ENCODE measurements at regions not wholly inside any gene's neighbourhood (a gene's known extent, or its start where the extent isn't known, plus 50 kb on each side); places are given as distances from the start of the nearest gene placed in this dataset.
A peak's percentile ranks its signal among the peaks of the same experiment; 100 is the strongest.

DNA sequence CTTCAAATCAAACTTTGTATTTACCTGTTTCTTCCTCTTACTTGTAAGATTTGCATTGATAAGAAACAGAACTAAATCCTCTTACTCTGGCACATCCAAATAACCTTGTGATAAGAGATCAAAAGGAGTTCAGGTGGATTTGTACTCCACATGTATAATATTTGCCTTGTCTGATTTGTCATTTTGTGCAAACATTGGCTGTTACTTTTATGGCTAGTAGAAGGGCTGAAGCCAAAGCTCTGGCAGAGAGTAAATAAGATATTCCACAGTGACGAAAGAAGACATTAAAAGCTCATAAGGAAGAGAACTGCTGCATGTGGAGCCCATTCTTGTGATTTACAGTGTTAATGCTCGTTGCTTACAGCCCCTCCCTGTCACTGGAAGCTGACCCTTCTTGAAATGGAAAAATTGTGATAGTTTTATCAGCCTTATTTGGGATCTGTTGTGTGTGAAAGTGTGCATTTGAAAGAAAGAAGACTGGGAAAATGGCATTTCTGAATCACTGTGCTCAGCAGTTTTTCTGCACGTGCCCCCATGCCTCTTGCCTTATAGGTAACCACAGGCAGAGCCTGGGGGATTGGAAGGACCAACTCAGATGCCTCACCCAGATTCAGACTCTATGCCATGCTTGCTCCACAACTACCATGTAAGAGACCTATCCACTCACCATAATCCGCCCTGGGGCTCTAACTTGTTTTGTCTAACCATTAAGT is 68.2 kb downstream of the OXGR1 start (continued):
- TF ChIP-seq, protein P1, sequence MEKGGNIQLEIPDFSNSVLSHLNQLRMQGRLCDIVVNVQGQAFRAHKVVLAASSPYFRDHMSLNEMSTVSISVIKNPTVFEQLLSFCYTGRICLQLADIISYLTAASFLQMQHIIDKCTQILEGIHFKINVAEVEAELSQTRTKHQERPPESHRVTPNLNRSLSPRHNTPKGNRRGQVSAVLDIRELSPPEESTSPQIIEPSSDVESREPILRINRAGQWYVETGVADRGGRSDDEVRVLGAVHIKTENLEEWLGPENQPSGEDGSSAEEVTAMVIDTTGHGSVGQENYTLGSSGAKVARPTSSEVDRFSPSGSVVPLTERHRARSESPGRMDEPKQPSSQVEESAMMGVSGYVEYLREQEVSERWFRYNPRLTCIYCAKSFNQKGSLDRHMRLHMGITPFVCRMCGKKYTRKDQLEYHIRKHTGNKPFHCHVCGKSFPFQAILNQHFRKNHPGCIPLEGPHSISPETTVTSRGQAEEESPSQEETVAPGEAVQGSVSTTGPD (CRISPR knock-in tag; IDR thresholded peaks at IDR 0.05) = peak; percentile 33; the same call in 1 of the 2 replicates
- TF ChIP-seq MEIS2 (CRISPR knock-in tag; IDR thresholded peaks at IDR 0.05) (peak; percentile 43; the same call in 1 of the 2 replicates), SAP130 (CRISPR knock-in tag; IDR thresholded peaks at IDR 0.05; ENCODE audit: low read depth) (peak; percentile 33; the same call in 1 of the 2 replicates), ZSCAN12 (CRISPR knock-in tag; IDR thresholded peaks at IDR 0.05) (no peak), MAFG (CRISPR knock-in tag; IDR thresholded peaks at IDR 0.05) (no peak), ELF1 (CRISPR knock-in tag; IDR thresholded peaks at IDR 0.05) (no peak), ZNF354B (CRISPR knock-in tag; IDR thresholded peaks at IDR 0.05) (no peak), FOXA3 (CRISPR knock-in tag; IDR thresholded peaks at IDR 0.05) (peak; percentile 90), TCF7L2 (IDR thresholded peaks at IDR 0.05; ENCODE audit: low read depth, low read length) (peak; percentile 77), HDAC2 (CRISPR knock-in tag; IDR thresholded peaks at IDR 0.05) (peak; percentile 87), ZNF609 (CRISPR knock-in tag; IDR thresholded peaks at IDR 0.05; ENCODE audit: borderline replicate concordance) (peak; percentile 94), ZNF326 (CRISPR knock-in tag; IDR thresholded peaks at IDR 0.05; ENCODE audit: borderline replicate concordance) (no peak), U2AF1 (optimal IDR thresholded peaks at IDR 0.05; ENCODE audit: low read depth, low read length) (no peak), RAD21 (CRISPR knock-in tag; IDR thresholded peaks at IDR 0.05) (no peak), AFF4 (CRISPR knock-in tag; IDR thresholded peaks at IDR 0.05) (no peak), ZNF713 (CRISPR knock-in tag; IDR thresholded peaks at IDR 0.05) (no peak), RCOR2 (CRISPR knock-in tag; IDR thresholded peaks at IDR 0.05) (peak; percentile 89), EP300 (IDR thresholded peaks at IDR 0.05; ENCODE audit: low read depth in 2 of 2, low read length in 2 of 2) (peak in 1 of 2 experiments; percentile 83; a peak in 2 of 4 replicates), EP300 (CRISPR knock-in tag; IDR thresholded peaks at IDR 0.05; ENCODE audit: borderline replicate concordance) (no peak; the same call in 1 of the 2 replicates), TIGD3 (CRISPR knock-in tag; IDR thresholded peaks at IDR 0.05; ENCODE audit: borderline replicate concordance) (no peak)
